Neuronal stem cell (in vitro differentiated cells): ENCODE measurements at regions not wholly inside any gene's neighbourhood (a gene's known extent, or its start where the extent isn't known, plus 50 kb on each side); places are given as distances from the start of the nearest gene placed in this dataset.
A peak's percentile ranks its signal among the peaks of the same experiment; 100 is the strongest.

Experiments
- DNase-seq: peaks from one replicate; pipeline ENCODE4 v3.0.0-alpha.2; 2013; ENCODE audit warnings: low spot score
- H2AFZ ChIP-seq: one replicate; pipeline ENCODE4 v1.6.1; 2013; ENCODE audit warnings: mild to moderate bottlenecking, low read length, inconsistent platforms
- H2AK5ac ChIP-seq: 2 replicates; pipeline ENCODE4 v1.6.1; 2013; ENCODE audit warnings: low read depth, mild to moderate bottlenecking, inconsistent platforms, low read length, moderate library complexity, mixed read lengths
- H2BK120ac ChIP-seq: 2 replicates; pipeline ENCODE4 v1.6.1; 2013; ENCODE audit warnings: low read depth, mild to moderate bottlenecking, inconsistent platforms, low read length, moderate library complexity, mixed read lengths
- H2BK12ac ChIP-seq: one replicate; pipeline ENCODE4 v1.6.1; 2013; ENCODE audit warnings: low read length, inconsistent platforms
- H2BK15ac ChIP-seq: 2 replicates; pipeline ENCODE4 v1.6.1; 2013; ENCODE audit warnings: mild to moderate bottlenecking, low read length, inconsistent platforms, mixed read lengths
- H2BK5ac ChIP-seq: one replicate; pipeline ENCODE4 v1.6.1; 2013; ENCODE audit warnings: inconsistent platforms, mild to moderate bottlenecking, low read length, moderate library complexity
- H3K14ac ChIP-seq: one replicate; pipeline ENCODE4 v1.6.1; 2013; ENCODE audit warnings: low read length, inconsistent platforms
- H3K18ac ChIP-seq: 2 replicates; pipeline ENCODE4 v1.6.1; 2013; ENCODE audit warnings: low read length, inconsistent platforms
- H3K23ac ChIP-seq: 2 replicates; pipeline ENCODE4 v1.6.1; 2013; ENCODE audit warnings: low read depth, mild to moderate bottlenecking, mixed read lengths, low read length, inconsistent platforms; ENCODE audit not compliant: poor library complexity
- H3K27ac ChIP-seq: replicated peaks from 3 replicates; pipeline ENCODE4 v1.5.1; 2013; ENCODE audit warnings: low read length, inconsistent platforms
- H3K27me3 ChIP-seq, 3 experiments: 2 replicates each; pipeline ENCODE4 v1.6.1; 2013; ENCODE audit warnings: low read length in 3 of 3, mild to moderate bottlenecking in 2 of 3, inconsistent platforms in 1 of 3, low read depth in 1 of 3, mixed read lengths in 1 of 3, moderate library complexity in 1 of 3; ENCODE audit not compliant: control insufficient read depth in 3 of 3, insufficient read depth in 3 of 3
- H3K36me3 ChIP-seq, 2 donors: replicated peaks in 1 of 2; 2 replicates each; pipeline ENCODE4 v1.6.1; 2013; ENCODE audit warnings: low read length in 2 of 2; ENCODE audit not compliant: control insufficient read depth in 2 of 2, insufficient read depth in 2 of 2
- H3K4ac ChIP-seq: 2 replicates; pipeline ENCODE4 v1.6.1; 2013; ENCODE audit warnings: inconsistent platforms, mild to moderate bottlenecking, low read length, moderate library complexity
- H3K4me1 ChIP-seq, 2 donors: 1 replicate in 1 of 2; 2 replicates in 1 of 2; pipeline ENCODE4 v1.6.1; 2013; ENCODE audit warnings: low read length in 2 of 2, low read depth in 1 of 2; ENCODE audit not compliant: control insufficient read depth in 2 of 2, insufficient read depth in 1 of 2
- H3K4me2 ChIP-seq: one replicate; pipeline ENCODE4 v1.6.1; 2013; ENCODE audit warnings: mild to moderate bottlenecking, low read length, inconsistent platforms; ENCODE audit not compliant: insufficient read depth, poor library complexity, severe bottlenecking
- H3K4me3 ChIP-seq, 2 donors: 2 replicates each; pipeline ENCODE4 v1.5.1; 2013; ENCODE audit warnings: low read length in 2 of 2, mild to moderate bottlenecking in 2 of 2, inconsistent platforms in 1 of 2, moderate library complexity in 1 of 2
- H3K79me1 ChIP-seq: one replicate; pipeline ENCODE4 v1.6.1; 2013; ENCODE audit warnings: low read depth, mild to moderate bottlenecking, inconsistent platforms, low read length, moderate library complexity
- H3K9ac ChIP-seq: one replicate; pipeline ENCODE4 v1.6.1; 2013; ENCODE audit warnings: mild to moderate bottlenecking, low read depth, low read length, inconsistent platforms; ENCODE audit not compliant: poor library complexity
- H3K9me3 ChIP-seq, 2 donors: replicated peaks in 1 of 2; 2 replicates each; pipeline versions ENCODE3 to v1.6.1; 2013; ENCODE audit warnings: low read length in 2 of 2, mild to moderate bottlenecking in 2 of 2, inconsistent platforms in 1 of 2, low read depth in 1 of 2, mixed read lengths in 1 of 2, moderate library complexity in 1 of 2; ENCODE audit not compliant: control insufficient read depth in 2 of 2, insufficient read depth in 1 of 2
- H4K8ac ChIP-seq: one replicate; pipeline ENCODE4 v1.6.1; 2013; ENCODE audit warnings: low read depth, mild to moderate bottlenecking, inconsistent platforms, low read length, moderate library complexity
- H4K91ac ChIP-seq: one replicate; pipeline ENCODE4 v1.6.1; 2013; ENCODE audit warnings: low read length, low read depth, mild to moderate bottlenecking, inconsistent platforms; ENCODE audit not compliant: poor library complexity
- WGBS, 2 donors: extraction: QIAGEN DNeasy Blood & Tissue Kit; methylation state at CpG; one replicate each; pipeline ENCODE4 v1.1.7; 2013; ENCODE audit warnings: missing lambda C conversion rate in 2 of 2, mixed read lengths in 1 of 2; ENCODE audit not compliant: insufficient read length in 2 of 2, insufficient replicate concordance in 1 of 2; ENCODE audit errors: extremely low coverage in 2 of 2; 5-methylcytosine and 5-hydroxymethylcytosine counted together

GRCh38 chr10:3552281-3552680 lies 232.7 kb downstream of the KLF6 start:
- Histone ChIP-seq H3K9ac (no peak overlapping the region), H3K36me3 (no peaks in the 10 kb centered on the region), H4K91ac (no peak overlapping the region), H3K4ac (no peak overlapping the region), H3K9me3 (peaks cover 0 to 2% of the 10 kb centered on the region in 2 donors), H3K27ac (no peak overlapping the region), H3K4me2 (no peak overlapping the region), H3K14ac (no peak overlapping the region), H3K4me1 (no peaks in the 10 kb centered on the region), H3K23ac (no peak overlapping the region), H4K8ac (no peak overlapping the region), H3K18ac (no peak overlapping the region), H2BK12ac (no peak overlapping the region), H3K79me1 (no peaks in the 10 kb centered on the region), H2BK15ac (no peak overlapping the region), H3K4me3 (no peak overlapping the region), H2BK120ac (no peak overlapping the region), H2BK5ac (no peak overlapping the region), H2AK5ac (no peak overlapping the region), H3K27me3 (no peaks in the 10 kb centered on the region), H2AFZ (no peak overlapping the region)
- no peak for DNase-seq
- WGBS, 2 donors = no CpG with 5 or more reads among the region's 9 CpGs

DNA sequence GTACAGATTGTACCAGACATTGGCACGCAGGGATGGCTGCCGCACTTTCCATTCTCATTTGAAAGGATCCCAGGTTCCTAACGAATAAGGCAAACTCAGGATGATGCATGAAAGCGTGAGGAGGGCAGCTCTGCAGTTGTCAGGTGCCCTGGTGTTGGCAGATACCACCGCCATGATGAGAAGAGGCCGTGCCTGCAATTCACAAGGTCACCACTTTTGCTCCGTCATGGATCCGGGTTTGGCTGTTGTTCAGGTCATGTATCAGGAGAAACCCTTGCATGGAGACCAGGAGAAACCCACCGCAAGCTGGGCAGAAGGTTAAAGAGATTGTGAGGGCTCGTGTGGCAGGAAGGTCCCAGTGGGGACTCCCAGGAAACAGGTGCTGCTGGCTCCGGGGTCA lies 233.2 kb downstream of the KLF6 start:
- H3K9me3 ChIP-seq = peaks cover 0 to 2% of the 10 kb centered on the region in 2 donors
- no peak overlapping the region for H2BK15ac ChIP-seq
- WGBS, 2 donors = no CpG with 5 or more reads among the region's 11 CpGs
- H4K8ac ChIP-seq = no peak overlapping the region
- H3K23ac ChIP-seq = no peak overlapping the region
- H3K36me3 ChIP-seq = no peaks in the 10 kb centered on the region
- no peak overlapping the region for H2BK120ac ChIP-seq
- no peaks in the 10 kb centered on the region for H3K79me1 ChIP-seq
- no peaks in the 10 kb centered on the region for H3K27me3 ChIP-seq
- H3K14ac ChIP-seq = no peak overlapping the region
- H4K91ac ChIP-seq = no peak overlapping the region
- no peak overlapping the region for H3K18ac ChIP-seq
- no peak for DNase-seq
- H3K4me1 ChIP-seq = no peaks in the 10 kb centered on the region
- no peak overlapping the region for H3K27ac ChIP-seq
- no peak overlapping the region for H2BK12ac ChIP-seq
- no peak overlapping the region for H3K9ac ChIP-seq
- no peak overlapping the region for H3K4me3 ChIP-seq
- H3K4ac ChIP-seq = no peak overlapping the region
- no peak overlapping the region for H2AK5ac ChIP-seq
- peak overlapping the region; percentile 39 for H2AFZ ChIP-seq
- H3K4me2 ChIP-seq = no peak overlapping the region
- H2BK5ac ChIP-seq = no peak overlapping the region

GRCh38 chr10:3549118-3549517 lies 235.9 kb downstream of the KLF6 start:
- peaks cover 0 to 2% of the 10 kb centered on the region in 2 donors for H3K9me3 ChIP-seq
- H2BK12ac ChIP-seq = no peak overlapping the region
- H3K9ac ChIP-seq = no peak overlapping the region
- no peak overlapping the region for H2AK5ac ChIP-seq
- no peaks in the 10 kb centered on the region for H3K36me3 ChIP-seq
- no peak overlapping the region for H2BK120ac ChIP-seq
- WGBS, 2 donors = no CpG with 5 or more reads among the region's 4 CpGs
- peak overlapping the region in 1 of 2 donors; percentile 45 for H3K4me3 ChIP-seq
- H3K4ac ChIP-seq = no peak overlapping the region
- peak overlapping the region; percentile 5 for H3K18ac ChIP-seq
- no peak for DNase-seq
- no peaks in the 10 kb centered on the region for H3K27me3 ChIP-seq
- no peak overlapping the region for H3K4me2 ChIP-seq
- H4K8ac ChIP-seq = no peak overlapping the region
- H3K79me1 ChIP-seq = no peaks in the 10 kb centered on the region
- H4K91ac ChIP-seq = no peak overlapping the region
- no peak overlapping the region for H3K27ac ChIP-seq
- no peaks in the 10 kb centered on the region for H3K4me1 ChIP-seq
- no peak overlapping the region for H3K23ac ChIP-seq
- no peak overlapping the region for H2BK5ac ChIP-seq
- no peak overlapping the region for H2BK15ac ChIP-seq
- no peak overlapping the region for H3K14ac ChIP-seq
- no peak overlapping the region for H2AFZ ChIP-seq

GRCh38 chr10:3548702-3549101 lies 236.3 kb downstream of the KLF6 start:
- H4K91ac ChIP-seq = no peak overlapping the region
- no peak overlapping the region for H2BK15ac ChIP-seq
- H2BK5ac ChIP-seq = no peak overlapping the region
- no peak overlapping the region for H3K4me2 ChIP-seq
- H3K4ac ChIP-seq = no peak overlapping the region
- H2BK12ac ChIP-seq = no peak overlapping the region
- H3K4me3 ChIP-seq = no peak overlapping the region
- no peaks in the 10 kb centered on the region for H3K4me1 ChIP-seq
- no peak overlapping the region for H3K27ac ChIP-seq
- no peak overlapping the region for H4K8ac ChIP-seq
- no peak overlapping the region for H3K23ac ChIP-seq
- no peaks in the 10 kb centered on the region for H3K27me3 ChIP-seq
- no peak overlapping the region for H3K9ac ChIP-seq
- H2AK5ac ChIP-seq = no peak overlapping the region
- H2AFZ ChIP-seq = no peak overlapping the region
- no peaks in the 10 kb centered on the region for H3K79me1 ChIP-seq
- peaks cover 0 to 2% of the 10 kb centered on the region in 2 donors for H3K9me3 ChIP-seq
- no peak for DNase-seq
- no peak overlapping the region for H3K14ac ChIP-seq
- H3K36me3 ChIP-seq = no peaks in the 10 kb centered on the region
- H3K18ac ChIP-seq = no peak overlapping the region
- H2BK120ac ChIP-seq = no peak overlapping the region
- no CpG with 5 or more reads among the region's 1 CpG for WGBS, 2 donors
